ENCODE measurements at regions not wholly inside any gene's neighbourhood (a gene's known extent, or its start where the extent isn't known, plus 50 kb on each side); places are given as distances from the start of the nearest gene placed in this dataset.

- H4K20me1 ChIP-seq (ENCODE audit: insufficient read depth, low read length), result no peaks in the 10 kb centered on the region
- no peak overlapping the region for H2AFZ ChIP-seq (ENCODE audit: low read length)
- TF ChIP-seq NFE2 (CRISPR knock-in tag; IDR thresholded peaks at IDR 0.05) (no peak), MIER3 (CRISPR knock-in tag; IDR thresholded peaks at IDR 0.05; ENCODE audit: borderline replicate concordance) (no peak), CTCF (CRISPR knock-in tag; IDR thresholded peaks at IDR 0.05) (no peak), E2F1 (CRISPR knock-in tag; IDR thresholded peaks at IDR 0.05) (no peak), ZNF33B (CRISPR knock-in tag; IDR thresholded peaks at IDR 0.05) (no peak), ZFP1 (CRISPR knock-in tag; IDR thresholded peaks at IDR 0.05) (no peak), TRIM24 (CRISPR knock-in tag; IDR thresholded peaks at IDR 0.05) (no peak), ZNF44 (CRISPR knock-in tag; IDR thresholded peaks at IDR 0.05) (no peak), GTF3A (CRISPR knock-in tag; conservative IDR thresholded peaks at IDR 0.05) (no peak), HBP1 (CRISPR knock-in tag; IDR thresholded peaks at IDR 0.05; ENCODE audit: low read depth) (no peak), IRF2 (CRISPR knock-in tag; IDR thresholded peaks at IDR 0.05) (no peak), ATF1 (CRISPR knock-in tag; IDR thresholded peaks at IDR 0.05) (no peak), TFDP1 (CRISPR knock-in tag; IDR thresholded peaks at IDR 0.05; ENCODE audit: borderline replicate concordance) (no peak), ZBTB44 (CRISPR knock-in tag; IDR thresholded peaks at IDR 0.05) (no peak), ZNF230 (CRISPR knock-in tag; IDR thresholded peaks at IDR 0.05) (no peak), ZNF530 (CRISPR knock-in tag; IDR thresholded peaks at IDR 0.05; ENCODE audit: low read depth) (no peak), HNRNPUL1 (IDR thresholded peaks at IDR 0.05; ENCODE audit: low read depth, low read length) (no peak), AHR (CRISPR knock-in tag; IDR thresholded peaks at IDR 0.05) (no peak), ZSCAN12 (CRISPR knock-in tag; IDR thresholded peaks at IDR 0.05) (no peak)
- intact Hi-C loops (cut with micrococcal nuclease; ENCODE audit: unreplicated experiment), result no loop called here
- WGBS (ENCODE audit: low lambda C conversion rate), result 6% methylated on average over 1 of the region's 1 CpG
- ChIA-PET CTCF (ENCODE audit: low intra/inter-chr PET ratio, low total read pairs) (no interaction called here), POLR2A (no interaction called here)
- no peak overlapping the region for H3K4me2 ChIP-seq (ENCODE audit: low read depth, low read length)
- no peaks in the 10 kb centered on the region for H3K36me3 ChIP-seq (replicated peaks in 1 of 2; ENCODE audit: control insufficient read depth in 1 of 2, insufficient read depth in 2 of 2, low read length in 2 of 2)
- no peak overlapping the region for H3K4me3 ChIP-seq (replicated peaks in 1 of 3; ENCODE audit: insufficient read depth in 1 of 3, low read depth in 2 of 3, low read length in 3 of 3)
- H3K9ac ChIP-seq (ENCODE audit: insufficient read depth, low read depth, low read length), result no peak overlapping the region
- H3K27me3 ChIP-seq (ENCODE audit: control insufficient read depth in 1 of 2, insufficient read depth in 2 of 2, low read length in 2 of 2), result no peaks in the 10 kb centered on the region; a peak in 1 of 5 replicates
- H3K79me2 ChIP-seq (ENCODE audit: insufficient read depth, low read length), result no peaks in the 10 kb centered on the region
- BruUV-seq (replicated peaks), result no TSS peak
- in situ Hi-C loops (cut with HindIII; ENCODE audit: extremely low pct_ligation_motif_present, low pct_unique_long_range_greater_than_20kb), result no loop called here
- no peak overlapping the region for H3K27ac ChIP-seq (ENCODE audit: extremely low read length, insufficient read depth, low read length)
- DNase-seq (ENCODE audit: low spot score) (no peak), ATAC-seq (no peak), FAIRE-seq (no peak)
- H3K4me1 ChIP-seq (ENCODE audit: insufficient read depth, low read length), result no peaks in the 10 kb centered on the region
- H3K9me3 ChIP-seq (ENCODE audit: low read length), result no peaks in the 10 kb centered on the region
Measured at GRCh38 chr11:92332986-92333385, 108.4 kb downstream of the FAT3 start.
